ENCODE measurements at regions not wholly inside any gene's neighbourhood (a gene's known extent, or its start where the extent isn't known, plus 50 kb on each side); places are given as distances from the start of the nearest gene placed in this dataset.

GRCh38 chr10:112022196-112022595, 161.4 kb downstream of the GPAM start:
- DNase-seq (ENCODE audit: low read depth in 1 of 2, low spot score in 1 of 2) = no peak

- no peak for DNase-seq (ENCODE audit: low read depth in 1 of 2, low spot score in 1 of 2)
Observed at GRCh38 chr10:112024079-112024478, 159.5 kb downstream of the GPAM start.

- no peak for DNase-seq (ENCODE audit: low read depth in 1 of 2, low spot score in 1 of 2)
Observed at GRCh38 chr10:112025228-112025627, 158.3 kb downstream of the GPAM start.

GRCh38 chr10:112026438-112026837, 157.1 kb downstream of the GPAM start:
- no peak for DNase-seq (ENCODE audit: low read depth in 1 of 2, low spot score in 1 of 2)

DNA sequence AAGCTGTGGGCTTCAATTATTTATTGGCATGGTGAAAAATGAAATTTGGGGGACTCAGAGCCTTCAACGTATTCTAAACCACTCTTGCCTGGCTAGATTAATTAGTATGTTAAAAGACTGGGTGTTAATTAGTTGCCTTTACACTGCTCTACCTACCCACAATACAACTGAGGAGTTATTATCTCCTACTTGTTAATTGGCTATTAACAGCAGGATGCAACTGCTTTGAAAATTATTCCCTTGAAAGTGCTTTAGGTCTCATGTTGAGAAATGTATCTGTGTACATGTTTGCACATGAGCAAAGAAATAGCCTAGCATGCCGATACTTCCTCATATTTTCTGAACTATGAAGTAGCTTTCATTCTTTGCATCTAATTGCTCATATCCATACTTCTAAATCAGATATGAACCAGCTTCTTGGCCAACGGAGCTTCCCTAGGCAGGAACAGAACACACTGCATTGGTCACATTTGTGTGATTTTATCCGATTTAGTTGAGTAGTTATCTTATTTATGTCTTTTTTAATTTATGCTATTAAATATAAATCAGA, 155.8 kb downstream of the GPAM start:
- no peak for DNase-seq (ENCODE audit: low read depth in 1 of 2, low spot score in 1 of 2)

DNA sequence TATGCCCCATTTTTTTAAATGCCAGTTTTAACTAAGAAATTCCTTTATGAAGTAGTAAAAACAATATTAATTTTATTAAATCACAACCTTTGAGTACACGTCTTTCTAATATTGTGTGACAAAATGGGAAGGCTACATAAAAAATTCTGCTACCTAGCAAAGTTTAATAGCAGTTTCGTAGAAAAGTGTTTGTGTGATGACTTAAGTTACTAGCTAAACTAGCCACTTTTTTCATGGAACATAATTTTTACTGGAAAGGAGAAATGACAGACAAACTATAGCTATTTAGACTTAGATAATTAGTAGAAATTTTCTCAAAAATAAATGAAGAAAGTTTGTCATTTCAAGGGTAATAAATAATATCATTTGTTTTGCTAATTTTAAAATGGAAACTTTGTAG, 153.1 kb downstream of the GPAM start:
- DNase-seq (ENCODE audit: low read depth in 1 of 2, low spot score in 1 of 2) = no peak

DNA sequence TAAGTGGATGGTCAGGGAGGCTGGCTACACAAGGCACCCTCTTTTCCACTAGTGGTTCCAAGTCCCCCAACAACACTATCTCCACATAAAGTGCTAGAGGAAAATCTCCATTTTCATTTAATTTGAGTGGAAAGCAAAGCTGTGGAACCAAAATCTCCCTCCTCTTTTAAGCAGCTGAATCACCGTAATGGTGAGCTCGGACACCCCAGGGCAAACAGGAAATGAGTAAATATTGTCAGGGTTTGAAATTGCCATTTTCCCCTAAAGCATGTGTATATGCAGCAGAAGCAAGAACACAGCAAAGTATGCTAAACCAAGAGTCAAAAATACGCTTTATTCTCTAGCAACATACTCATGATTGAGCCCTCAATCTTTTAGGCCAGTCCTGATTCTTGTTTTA, 143.7 kb downstream of the GPAM start:
- no peak for DNase-seq (ENCODE audit: low read depth in 1 of 2, low spot score in 1 of 2)

- no peak for DNase-seq (ENCODE audit: low read depth in 1 of 2, low spot score in 1 of 2)
Observed at GRCh38 chr10:112040696-112041095, 142.9 kb downstream of the GPAM start.

DNA sequence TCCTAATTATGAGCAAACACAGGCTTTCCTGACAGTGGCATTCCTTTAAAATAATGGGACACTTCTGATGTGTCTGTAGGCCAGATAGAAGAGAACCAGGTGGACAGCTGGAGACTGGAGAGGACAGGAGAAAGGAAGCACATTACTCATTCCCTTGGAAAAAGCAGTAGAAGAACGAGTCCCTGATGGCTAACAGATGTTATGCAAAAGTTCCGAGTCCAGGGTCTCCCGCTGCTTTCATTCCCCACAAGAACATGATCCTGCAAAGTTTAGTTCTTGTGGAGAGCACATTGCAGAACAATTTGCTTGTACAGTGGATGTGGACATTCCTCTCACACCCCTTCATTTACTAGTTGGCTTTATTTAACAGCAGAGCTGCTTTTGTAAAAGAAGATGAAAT, 137.6 kb downstream of the GPAM start:
- no peak for DNase-seq (ENCODE audit: low read depth in 1 of 2, low spot score in 1 of 2)

DNA sequence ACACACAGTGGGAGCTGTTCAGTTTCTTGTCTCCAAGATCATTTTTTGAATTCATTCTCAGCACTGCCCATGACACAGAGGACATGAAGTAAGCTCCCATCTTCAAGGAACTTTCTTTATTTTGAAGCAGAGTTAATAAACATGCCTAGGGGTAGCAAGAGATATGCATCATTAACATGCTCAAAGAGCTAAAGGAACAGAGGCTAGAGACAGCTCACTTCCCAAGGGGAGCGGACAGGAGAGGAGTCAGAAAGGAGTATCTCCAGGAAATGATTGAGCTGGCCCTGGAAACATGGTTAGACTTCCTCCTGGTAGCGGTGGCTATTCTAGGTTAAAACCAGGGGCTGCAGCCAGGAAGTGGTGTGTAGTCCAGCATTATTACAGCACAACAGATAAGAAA, 135.9 kb downstream of the GPAM start:
- no peak for DNase-seq (ENCODE audit: low read depth in 1 of 2, low spot score in 1 of 2)

- DNase-seq (ENCODE audit: low read depth in 1 of 2, low spot score in 1 of 2) = no peak
Observed at GRCh38 chr10:112052166-112052565, 131.4 kb downstream of the GPAM start.

DNA sequence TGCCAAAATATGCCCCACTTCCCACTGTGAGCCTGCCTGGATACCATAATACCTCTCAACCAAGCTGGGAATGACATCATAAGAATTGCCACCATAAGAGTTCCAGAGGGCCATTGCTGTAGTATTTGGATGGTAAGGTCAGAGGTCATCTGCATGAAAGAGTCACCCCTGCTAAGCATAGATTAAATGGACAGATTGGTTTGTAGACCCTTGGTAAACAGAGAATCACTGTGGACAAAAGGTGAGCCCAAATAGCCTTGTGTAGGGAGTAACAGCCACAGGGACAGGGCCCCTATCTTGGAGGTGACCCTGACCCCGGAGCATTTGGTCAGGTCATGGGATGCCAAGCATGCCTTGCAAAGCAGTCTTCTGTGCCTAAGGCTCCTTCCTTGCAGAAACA, 129.7 kb downstream of the GPAM start:
- DNase-seq (ENCODE audit: low read depth in 1 of 2, low spot score in 1 of 2) = no peak

DNA sequence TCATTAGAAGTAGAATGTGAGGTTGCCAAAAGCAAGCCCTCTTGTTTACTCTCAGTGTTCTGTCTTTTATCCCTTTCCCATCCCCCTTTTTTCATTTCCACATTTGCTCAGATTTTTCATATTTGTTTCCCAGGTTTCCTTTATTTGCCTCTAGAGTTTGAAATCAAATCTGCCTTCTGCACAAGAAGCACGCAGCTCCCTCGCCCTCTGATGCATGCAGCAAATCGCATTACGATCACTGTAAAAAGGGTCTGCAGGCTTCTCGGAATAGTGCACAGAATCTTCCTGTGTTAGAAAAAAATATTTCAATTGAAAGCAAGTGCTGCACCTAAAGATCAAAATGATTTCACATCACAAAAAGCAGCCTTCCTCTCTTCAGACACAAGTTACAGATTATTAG, 129.0 kb downstream of the GPAM start:
- no peak for DNase-seq (ENCODE audit: low read depth in 1 of 2, low spot score in 1 of 2)

DNA sequence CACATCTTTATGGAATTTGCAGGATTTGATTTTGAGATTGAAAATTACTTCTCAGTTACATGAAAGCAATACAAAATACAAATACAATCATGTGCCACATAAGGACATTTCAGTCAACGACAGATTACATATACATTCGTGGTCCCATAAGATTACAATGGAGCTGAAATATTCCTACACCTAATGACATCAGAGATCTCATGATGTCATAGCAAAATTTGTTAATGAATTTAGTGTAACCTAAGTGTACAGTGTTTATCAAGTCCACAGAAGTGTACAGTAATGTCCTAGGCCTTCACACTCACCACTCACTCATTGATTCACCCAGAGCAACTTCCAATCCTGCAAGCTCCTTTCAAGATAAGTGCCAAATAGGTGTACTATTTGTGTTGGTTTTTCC, 126.5 kb downstream of the GPAM start:
- no peak for DNase-seq (ENCODE audit: low read depth in 1 of 2, low spot score in 1 of 2)

GRCh38 chr10:112059220-112059619, 124.3 kb downstream of the GPAM start:
- DNase-seq (ENCODE audit: low read depth in 1 of 2, low spot score in 1 of 2) = no peak

DNA sequence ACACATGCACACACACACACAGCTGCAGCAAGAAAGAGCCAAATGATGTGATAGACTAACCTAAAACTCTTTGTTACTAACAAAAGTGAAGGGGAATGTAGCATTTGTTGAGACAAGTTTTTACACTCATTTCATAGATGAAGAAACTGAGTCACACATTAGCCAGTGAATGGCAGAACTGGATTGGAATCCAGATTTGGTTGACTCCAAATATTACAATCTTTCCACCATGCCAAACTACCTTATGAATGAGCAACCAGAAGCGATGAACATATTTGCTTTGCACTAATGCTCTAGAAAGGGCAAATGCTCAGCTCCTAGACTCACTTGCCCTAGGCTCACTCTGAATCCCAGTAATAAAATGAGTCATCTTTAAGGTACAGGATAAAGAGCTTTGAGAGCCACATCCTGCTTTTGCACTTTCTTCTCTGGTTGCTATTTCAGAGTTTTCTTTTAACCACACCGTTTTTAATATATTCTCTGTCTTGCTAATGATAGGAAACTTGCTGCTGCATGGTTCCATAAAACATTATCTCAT, 111.9 kb downstream of the GPAM start:
- DNase-seq (ENCODE audit: low read depth in 1 of 2, low spot score in 1 of 2) = no peak

DNA sequence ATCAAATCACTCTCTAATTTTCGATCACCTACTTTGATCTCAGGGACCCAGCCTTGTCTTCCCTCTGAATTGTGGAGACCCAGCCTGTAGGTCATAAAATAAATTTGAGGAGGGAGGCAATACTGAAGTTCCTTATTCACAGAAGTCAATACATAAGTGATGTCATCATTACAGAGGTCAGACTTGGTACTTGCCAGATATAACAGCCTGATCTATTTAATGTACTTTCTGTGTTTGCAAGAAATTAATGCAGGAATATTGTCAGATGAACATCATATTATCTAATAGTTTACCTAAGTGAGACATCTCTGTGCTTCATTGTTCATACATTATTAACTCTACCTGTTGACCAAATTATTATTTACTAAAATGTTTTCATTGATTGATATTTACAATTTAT, 105.6 kb downstream of the GPAM start:
- no peak for DNase-seq (ENCODE audit: low read depth in 1 of 2, low spot score in 1 of 2)

GRCh38 chr10:112080231-112080630, 103.3 kb downstream of the GPAM start:
- no peak for DNase-seq (ENCODE audit: low read depth in 1 of 2, low spot score in 1 of 2)

GRCh38 chr10:112082120-112082519, 101.4 kb downstream of the GPAM start:
- no peak for DNase-seq (ENCODE audit: low read depth in 1 of 2, low spot score in 1 of 2)

GRCh38 chr10:112083472-112083871, 100.1 kb downstream of the GPAM start:
- DNase-seq (ENCODE audit: low read depth in 1 of 2, low spot score in 1 of 2) = no peak

GRCh38 chr10:112087953-112088456, 95.6 kb downstream of the GPAM start:
- DNase-seq (ENCODE audit: low read depth in 1 of 2, low spot score in 1 of 2) = no peak

DNA sequence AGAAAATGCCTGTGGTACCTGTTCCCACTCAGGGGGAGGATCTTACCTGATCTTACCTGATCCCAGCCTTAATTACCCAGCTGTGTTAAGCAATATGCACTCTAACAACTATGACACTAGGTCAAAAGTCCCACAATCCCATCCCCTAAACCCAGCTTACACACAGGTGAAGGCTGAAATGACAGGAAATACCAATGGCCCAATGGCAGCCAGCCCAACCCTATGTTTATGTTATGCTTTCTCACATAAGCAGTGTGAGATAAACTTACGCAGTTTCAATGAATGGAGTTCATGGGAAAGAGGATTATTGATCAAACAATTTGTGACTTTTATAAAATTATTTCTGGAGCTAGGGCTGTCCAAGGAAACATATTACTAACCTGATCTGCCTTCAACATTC, 91.9 kb downstream of the GPAM start:
- DNase-seq (ENCODE audit: low read depth in 1 of 2, low spot score in 1 of 2) = no peak

GRCh38 chr10:112092519-112092918, 91.0 kb downstream of the GPAM start:
- DNase-seq (ENCODE audit: low read depth in 1 of 2, low spot score in 1 of 2) = no peak
